ENCODE measurements at regions not wholly inside any gene's neighbourhood (a gene's known extent, or its start where the extent isn't known, plus 50 kb on each side); places are given as distances from the start of the nearest gene placed in this dataset.

DNA sequence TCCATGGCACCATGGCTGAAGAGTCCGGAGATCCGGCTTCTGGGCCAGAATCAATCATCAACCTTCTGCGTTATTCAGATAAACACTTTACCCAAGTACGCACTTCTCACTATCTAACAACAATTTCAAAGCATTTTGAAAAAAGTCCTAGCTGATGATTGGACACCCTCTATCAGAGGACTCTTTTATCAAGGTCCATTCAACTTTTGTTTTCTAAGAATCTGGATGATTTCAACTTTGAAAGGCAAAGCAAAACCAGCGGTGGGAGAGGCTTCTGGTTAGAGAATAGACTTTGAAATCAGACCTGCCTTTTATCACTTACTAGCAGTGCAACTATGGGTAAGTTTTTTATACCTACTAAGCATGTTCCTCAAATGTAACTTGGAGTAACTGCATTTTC lies 293.6 kb upstream of the TNP1 start (continued):
- TF ChIP-seq PRDM15 (CRISPR knock-in tag; IDR thresholded peaks at IDR 0.05) (no peak), LCORL (IDR thresholded peaks at IDR 0.05) (no peak), LCORL (CRISPR knock-in tag; IDR thresholded peaks at IDR 0.05) (no peak), HNRNPK (IDR thresholded peaks at IDR 0.05; ENCODE audit: low read depth, low read length, poor library complexity, severe bottlenecking) (no peak), ZSCAN20 (CRISPR knock-in tag; IDR thresholded peaks at IDR 0.05; ENCODE audit: borderline replicate concordance) (no peak), ELF1 (CRISPR knock-in tag; IDR thresholded peaks at IDR 0.05) (no peak), SALL2 (CRISPR knock-in tag; IDR thresholded peaks at IDR 0.05) (no peak)

GRCh38 chr2:217152831-217153230 lies 293.0 kb upstream of the TNP1 start:
- Histone ChIP-seq H3K9ac (ENCODE audit: insufficient read depth, low read depth, low read length) (no peak overlapping the region), H2AFZ (ENCODE audit: low read length) (no peak overlapping the region), H3K36me3 (replicated peaks in 1 of 2; ENCODE audit: control insufficient read depth in 1 of 2, insufficient read depth in 2 of 2, low read length in 2 of 2) (no peaks in the 10 kb centered on the region), H3K79me2 (ENCODE audit: insufficient read depth, low read length) (no peaks in the 10 kb centered on the region), H4K20me1 (ENCODE audit: insufficient read depth, low read length) (no peaks in the 10 kb centered on the region), H3K27me3 (ENCODE audit: control insufficient read depth in 1 of 2, insufficient read depth in 2 of 2, low read length in 2 of 2) (peaks cover 2 to 22% of the 10 kb centered on the region in 2 experiments; a peak in 3 of 5 replicates), H3K9me3 (ENCODE audit: low read length) (no peaks in the 10 kb centered on the region), H3K4me2 (ENCODE audit: low read depth, low read length) (no peak overlapping the region), H3K4me3 (replicated peaks in 1 of 3; ENCODE audit: insufficient read depth in 1 of 3, low read depth in 2 of 3, low read length in 3 of 3) (no peak overlapping the region), H3K27ac (ENCODE audit: extremely low read length, insufficient read depth, low read length) (no peak overlapping the region), H3K4me1 (ENCODE audit: insufficient read depth, low read length) (no peaks in the 10 kb centered on the region)
- no peak for DNase-seq (ENCODE audit: low spot score)
- in situ Hi-C loops (cut with HindIII; ENCODE audit: extremely low pct_ligation_motif_present, low pct_unique_long_range_greater_than_20kb) (no loop called here), intact Hi-C loops (cut with micrococcal nuclease; ENCODE audit: unreplicated experiment) (no loop called here)
- ATAC-seq: no peak
- no peak for FAIRE-seq
- BruUV-seq (replicated peaks): no TSS peak
- 9% methylated on average over 3 of the region's 3 CpGs for WGBS (ENCODE audit: low lambda C conversion rate)
- POLR2A ChIA-PET: no interaction called here
- CTCF ChIA-PET (ENCODE audit: low intra/inter-chr PET ratio, low total read pairs): no interaction called here
- TF ChIP-seq ETV5 (CRISPR knock-in tag; IDR thresholded peaks at IDR 0.05; ENCODE audit: borderline replicate concordance): no peak
- TF ChIP-seq HMG20A (CRISPR knock-in tag; IDR thresholded peaks at IDR 0.05; ENCODE audit: borderline replicate concordance): no peak
- no peak for TF ChIP-seq MEIS2 (CRISPR knock-in tag; IDR thresholded peaks at IDR 0.05)
- TF ChIP-seq YY1 (IDR thresholded peaks at IDR 0.05; ENCODE audit: insufficient read depth, insufficient replicate concordance, low read depth, low read length): no peak
- no peak for TF ChIP-seq ZNF713 (CRISPR knock-in tag; IDR thresholded peaks at IDR 0.05)
- TF ChIP-seq NCOR1 (IDR thresholded peaks at IDR 0.05; ENCODE audit: borderline replicate concordance, low read length): no peak
- TF ChIP-seq, protein P1, sequence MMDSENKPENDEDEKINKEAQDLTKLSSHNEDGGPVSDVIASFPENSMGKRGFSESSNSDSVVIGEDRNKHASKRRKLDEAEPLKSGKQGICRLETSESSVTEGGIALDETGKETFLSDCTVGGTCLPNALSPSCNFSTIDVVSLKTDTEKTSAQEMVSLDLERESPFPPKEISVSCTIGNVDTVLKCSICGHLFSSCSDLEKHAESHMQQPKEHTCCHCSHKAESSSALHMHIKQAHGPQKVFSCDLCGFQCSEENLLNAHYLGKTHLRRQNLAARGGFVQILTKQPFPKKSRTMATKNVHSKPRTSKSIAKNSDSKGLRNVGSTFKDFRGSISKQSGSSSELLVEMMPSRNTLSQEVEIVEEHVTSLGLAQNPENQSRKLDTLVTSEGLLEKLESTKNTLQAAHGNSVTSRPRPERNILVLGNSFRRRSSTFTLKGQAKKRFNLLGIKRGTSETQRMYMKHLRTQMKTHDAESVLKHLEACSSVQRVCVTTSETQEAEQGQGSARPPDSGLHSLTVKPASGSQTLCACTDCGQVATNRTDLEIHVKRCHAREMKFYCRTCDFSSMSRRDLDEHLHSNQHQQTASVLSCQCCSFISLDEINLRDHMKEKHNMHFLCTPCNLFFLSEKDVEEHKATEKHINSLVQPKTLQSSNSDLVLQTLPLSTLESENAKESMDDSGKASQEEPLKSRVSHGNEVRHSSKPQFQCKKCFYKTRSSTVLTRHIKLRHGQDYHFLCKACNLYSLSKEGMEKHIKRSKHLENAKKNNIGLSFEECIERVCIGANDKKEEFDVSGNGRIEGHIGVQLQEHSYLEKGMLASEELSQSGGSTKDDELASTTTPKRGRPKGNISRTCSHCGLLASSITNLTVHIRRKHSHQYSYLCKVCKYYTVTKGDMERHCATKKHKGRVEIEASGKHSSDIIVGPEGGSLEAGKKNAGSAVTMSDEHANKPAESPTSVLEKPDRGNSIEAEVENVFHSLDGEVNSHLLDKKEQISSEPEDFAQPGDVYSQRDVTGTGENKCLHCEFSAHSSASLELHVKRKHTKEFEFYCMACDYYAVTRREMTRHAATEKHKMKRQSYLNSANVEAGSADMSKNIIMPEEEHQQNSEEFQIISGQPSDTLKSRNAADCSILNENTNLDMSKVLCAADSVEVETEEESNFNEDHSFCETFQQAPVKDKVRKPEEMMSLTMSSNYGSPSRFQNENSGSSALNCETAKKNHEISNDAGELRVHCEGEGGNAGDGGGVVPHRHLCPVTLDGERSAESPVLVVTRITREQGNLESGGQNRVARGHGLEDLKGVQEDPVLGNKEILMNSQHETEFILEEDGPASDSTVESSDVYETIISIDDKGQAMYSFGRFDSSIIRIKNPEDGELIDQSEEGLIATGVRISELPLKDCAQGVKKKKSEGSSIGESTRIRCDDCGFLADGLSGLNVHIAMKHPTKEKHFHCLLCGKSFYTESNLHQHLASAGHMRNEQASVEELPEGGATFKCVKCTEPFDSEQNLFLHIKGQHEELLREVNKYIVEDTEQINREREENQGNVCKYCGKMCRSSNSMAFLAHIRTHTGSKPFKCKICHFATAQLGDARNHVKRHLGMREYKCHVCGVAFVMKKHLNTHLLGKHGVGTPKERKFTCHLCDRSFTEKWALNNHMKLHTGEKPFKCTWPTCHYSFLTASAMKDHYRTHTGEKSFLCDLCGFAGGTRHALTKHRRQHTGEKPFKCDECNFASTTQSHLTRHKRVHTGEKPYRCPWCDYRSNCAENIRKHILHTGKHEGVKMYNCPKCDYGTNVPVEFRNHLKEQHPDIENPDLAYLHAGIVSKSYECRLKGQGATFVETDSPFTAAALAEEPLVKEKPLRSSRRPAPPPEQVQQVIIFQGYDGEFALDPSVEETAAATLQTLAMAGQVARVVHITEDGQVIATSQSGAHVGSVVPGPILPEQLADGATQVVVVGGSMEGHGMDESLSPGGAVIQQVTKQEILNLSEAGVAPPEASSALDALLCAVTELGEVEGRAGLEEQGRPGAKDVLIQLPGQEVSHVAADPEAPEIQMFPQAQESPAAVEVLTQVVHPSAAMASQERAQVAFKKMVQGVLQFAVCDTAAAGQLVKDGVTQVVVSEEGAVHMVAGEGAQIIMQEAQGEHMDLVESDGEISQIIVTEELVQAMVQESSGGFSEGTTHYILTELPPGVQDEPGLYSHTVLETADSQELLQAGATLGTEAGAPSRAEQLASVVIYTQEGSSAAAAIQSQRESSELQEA (CRISPR knock-in tag; IDR thresholded peaks at IDR 0.05; ENCODE audit: not compliant biosample characterization): no peak
